Activated CD8-positive, alpha-beta T cell treated with anti-CD3 and anti-CD28 coated beads for 36 hours (primary cell): ENCODE measurements at regions not wholly inside any gene's neighbourhood (a gene's known extent, or its start where the extent isn't known, plus 50 kb on each side); places are given as distances from the start of the nearest gene placed in this dataset.

Source experiments
- ATAC-seq: fragments of 200-7000 bp; cut with Tn5 transposase; one replicate; pipeline ENCODE4 v1.10.0; 2021; ENCODE audit warnings: mild to moderate bottlenecking, moderate library complexity
- CTCF ChIA-PET: fragments of 350-600 bp; sonication (Branson Sonifier 250); formaldehyde crosslinking; loops from one replicate; lab custom pipeline; 2021; ENCODE audit warnings: antibody characterized with exemption; lab: Charles Lee
- POLR2A ChIA-PET: fragments of 350-600 bp; sonication (Branson Sonifier 250); formaldehyde crosslinking; loops from one replicate; lab custom pipeline; 2021; ENCODE audit warnings: antibody characterized with exemption; lab: Charles Lee
- DNase-seq: peaks from one replicate; pipeline ENCODE4 v3.0.0-alpha.2; 2020
- H3K27ac Mint-ChIP-seq: one replicate; pipeline ENCODE4 v1.8.0; 2021; ENCODE audit warnings: mild to moderate bottlenecking, mixed read lengths
- H3K27me3 Mint-ChIP-seq: one replicate; pipeline ENCODE4 v1.8.0; 2021; ENCODE audit warnings: mixed read lengths
- H3K36me3 Mint-ChIP-seq: one replicate; pipeline ENCODE4 v1.8.0; 2021; ENCODE audit warnings: low read depth, mixed read lengths
- H3K4me1 Mint-ChIP-seq: one replicate; pipeline ENCODE4 v1.8.0; 2021; ENCODE audit warnings: low read depth, mixed read lengths
- H3K4me3 Mint-ChIP-seq: one replicate; pipeline ENCODE4 v1.8.0; 2021; ENCODE audit warnings: mild to moderate bottlenecking, moderate library complexity, mixed read lengths
- H3K9me3 Mint-ChIP-seq: one replicate; pipeline ENCODE4 v1.8.0; 2021; ENCODE audit warnings: mixed read lengths
- CTCF ChIP-seq: fragments of 200-600 bp; IDR thresholded peaks from one replicate; pipeline ENCODE4 v1.8.0; 2022; ENCODE audit warnings: antibody characterized with exemption, mild to moderate bottlenecking
- intact Hi-C: fragments of 100-400 bp; cut with micrococcal nuclease; formaldehyde crosslinking; loops from one replicate; pipeline ENCODE4 v1.10.0; 2022

DNA sequence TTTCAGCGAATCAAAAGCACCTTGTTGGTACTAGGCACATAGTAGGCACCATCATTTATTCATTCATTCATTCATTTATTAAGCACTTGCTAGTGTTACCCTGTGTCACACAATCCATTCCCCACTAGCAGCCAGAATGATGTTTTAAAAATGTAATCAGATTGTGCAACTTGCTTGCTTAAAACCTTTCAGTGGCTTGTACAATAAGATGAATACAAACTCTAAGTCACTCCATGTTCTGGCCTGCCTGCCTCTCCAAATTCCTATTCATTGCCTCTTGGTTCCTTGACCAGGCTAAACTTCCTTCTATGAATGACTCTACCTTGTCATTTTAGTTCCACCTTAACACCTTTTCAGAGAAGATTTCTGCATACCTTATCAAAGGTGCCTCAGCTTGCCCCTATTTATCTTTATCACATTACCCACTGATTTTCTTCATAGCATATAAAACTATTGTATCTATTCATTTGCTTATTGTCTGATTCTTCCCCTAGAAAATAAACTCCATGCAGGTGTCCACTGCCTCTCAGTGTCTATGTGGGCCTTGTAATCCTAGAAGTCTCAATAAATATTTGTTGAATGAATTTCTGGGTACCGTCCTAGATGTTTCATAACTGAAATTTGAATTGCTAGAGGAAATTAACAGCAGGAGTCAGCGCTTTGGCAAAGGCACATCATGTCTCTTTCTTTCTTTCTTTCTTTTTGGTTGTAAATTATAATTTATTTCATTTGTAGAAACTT is 169.5 kb downstream of the TMEM26 start:
- H3K36me3 Mint-ChIP-seq, result no peaks in the 10 kb centered on the region
- peaks cover 21% of the 10 kb centered on the region for H3K4me1 Mint-ChIP-seq
- intact Hi-C loops, result loop anchor here (5.0 to 10.0 kb wide), 2 partner anchors 129 to 466 kb away; no protein-coding TSS in a partner anchor
- DNase-seq, result no peak
- no peak overlapping the region for H3K27ac Mint-ChIP-seq
- ChIA-PET POLR2A (no interaction called here), CTCF (interaction anchor here (0.7 to 1.0 kb wide), 9 partner anchors 8 to 178 kb away, joined by 3 to 8 read pairs (median 4); no protein-coding TSS in a partner anchor)
- H3K27me3 Mint-ChIP-seq, result no peaks in the 10 kb centered on the region
- no peak for ATAC-seq
- TF ChIP-seq CTCF, result no peak
- no peak overlapping the region for H3K4me3 Mint-ChIP-seq
- peaks cover 6% of the 10 kb centered on the region for H3K9me3 Mint-ChIP-seq

DNA sequence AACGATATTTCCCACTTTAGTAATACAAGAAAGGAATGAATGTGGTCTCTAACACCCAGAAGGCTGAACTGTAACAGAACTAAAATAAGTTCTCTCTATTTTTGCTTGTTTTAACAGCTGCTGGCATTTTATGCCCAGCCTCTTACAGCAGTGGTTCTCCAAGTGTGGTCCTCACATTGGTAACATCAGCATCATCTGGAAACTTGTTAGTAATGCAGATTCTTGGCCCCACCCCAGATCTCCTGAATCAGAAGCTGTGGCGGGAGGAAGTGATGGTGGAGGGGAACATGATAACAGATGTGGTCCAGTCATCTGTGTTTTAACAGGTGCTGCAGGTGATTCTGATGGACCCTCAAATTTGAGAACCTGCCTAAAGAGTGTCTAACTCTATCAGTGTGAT is 170.1 kb downstream of the TMEM26 start:
- peak; percentile 6 for DNase-seq
- Mint-ChIP-seq H3K36me3 (no peaks in the 10 kb centered on the region), H3K27ac (no peak overlapping the region), H3K4me3 (no peak overlapping the region), H3K9me3 (peaks cover 6% of the 10 kb centered on the region), H3K27me3 (no peaks in the 10 kb centered on the region), H3K4me1 (peaks cover 21% of the 10 kb centered on the region)
- intact Hi-C loops, result loop anchor here (5.0 to 10.0 kb wide), 2 partner anchors 128 to 466 kb away; no protein-coding TSS in a partner anchor
- TF ChIP-seq CTCF, result no peak
- ATAC-seq, result no peak
- ChIA-PET POLR2A (no interaction called here), CTCF (interaction anchor here (0.9 kb wide), 1 partner anchor 158 kb away, joined by 3 read pairs; no protein-coding TSS in a partner anchor)

DNA sequence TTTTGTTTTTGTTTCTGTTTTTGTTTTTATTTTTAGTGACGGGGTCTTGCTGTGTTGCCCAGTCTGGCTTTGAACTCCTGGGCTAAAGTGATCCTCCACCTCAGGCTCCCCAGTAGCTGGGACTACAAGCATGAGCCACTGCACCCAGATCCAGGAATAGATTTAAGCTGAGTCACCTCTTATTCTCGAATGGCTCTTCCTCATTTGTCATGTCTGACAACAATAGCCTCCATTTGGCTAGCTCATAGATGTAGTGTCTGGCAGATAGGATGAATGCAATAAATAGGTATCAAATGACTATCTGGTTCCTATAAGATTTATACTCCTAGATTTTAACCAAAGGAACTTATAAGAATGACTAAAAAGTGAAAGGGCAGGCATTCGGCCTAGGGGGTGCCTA is 172.9 kb downstream of the TMEM26 start:
- no peak for ATAC-seq
- no peaks in the 10 kb centered on the region for H3K9me3 Mint-ChIP-seq
- no peak overlapping the region for H3K4me3 Mint-ChIP-seq
- CTCF ChIA-PET, result interaction anchor here (0.8 kb wide), 1 partner anchor 398 kb away, joined by 3 read pairs; no protein-coding TSS in a partner anchor
- no peak for TF ChIP-seq CTCF
- POLR2A ChIA-PET, result no interaction called here
- intact Hi-C loops, result loop anchor here (5.0 to 10.0 kb wide), 2 partner anchors 126 to 463 kb away; no protein-coding TSS in a partner anchor
- H3K27ac Mint-ChIP-seq, result no peak overlapping the region
- no peaks in the 10 kb centered on the region for H3K27me3 Mint-ChIP-seq
- no peaks in the 10 kb centered on the region for H3K36me3 Mint-ChIP-seq
- H3K4me1 Mint-ChIP-seq, result peaks cover 4% of the 10 kb centered on the region
- no peak for DNase-seq

- no peak for DNase-seq
- Mint-ChIP-seq H3K9me3 (no peaks in the 10 kb centered on the region), H3K27ac (no peak overlapping the region), H3K4me3 (no peak overlapping the region), H3K27me3 (no peaks in the 10 kb centered on the region), H3K4me1 (peaks cover 4% of the 10 kb centered on the region), H3K36me3 (no peaks in the 10 kb centered on the region)
- ATAC-seq, result no peak
- TF ChIP-seq CTCF, result no peak
- ChIA-PET POLR2A (no interaction called here), CTCF (interaction anchor here (0.8 kb wide), 1 partner anchor 397 kb away, joined by 3 read pairs; no protein-coding TSS in a partner anchor)
- intact Hi-C loops, result no loop called here
Observed at GRCh38 chr10:61279400-61279799, 173.8 kb downstream of the TMEM26 start.

DNA sequence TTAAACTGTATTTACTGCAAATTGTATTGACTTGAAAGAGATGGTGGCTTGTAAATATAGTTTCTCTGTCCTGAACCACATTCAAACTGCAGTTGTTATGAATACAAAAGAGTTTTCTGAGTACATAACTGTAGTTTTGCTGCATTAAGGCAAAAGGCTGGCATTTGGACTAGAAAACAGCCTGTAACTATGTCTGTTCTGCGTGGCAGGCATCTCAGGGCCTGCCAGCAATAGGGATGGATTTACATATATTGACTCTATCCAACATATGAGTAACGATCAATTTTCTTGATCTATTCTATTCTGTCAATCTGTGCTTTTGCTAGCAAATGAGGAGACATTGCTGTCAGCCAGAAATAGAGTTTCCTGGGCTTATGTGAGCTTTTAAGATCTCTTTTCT is 174.6 kb downstream of the TMEM26 start:
- no peak for DNase-seq
- H3K27me3 Mint-ChIP-seq, result no peaks in the 10 kb centered on the region
- CTCF ChIA-PET, result no interaction called here
- no peaks in the 10 kb centered on the region for H3K36me3 Mint-ChIP-seq
- POLR2A ChIA-PET, result interaction anchor here (0.8 to 1.2 kb wide), 2 partner anchors 13 to 15 kb away, joined by 3 read pairs; no protein-coding TSS in a partner anchor
- no peak overlapping the region for H3K4me3 Mint-ChIP-seq
- no peak for TF ChIP-seq CTCF
- H3K4me1 Mint-ChIP-seq, result no peaks in the 10 kb centered on the region
- intact Hi-C loops, result no loop called here
- no peak overlapping the region for H3K27ac Mint-ChIP-seq
- no peak for ATAC-seq
- H3K9me3 Mint-ChIP-seq, result no peaks in the 10 kb centered on the region
